B cell (primary cell): ENCODE measurements at regions not wholly inside any gene's neighbourhood (a gene's known extent, or its start where the extent isn't known, plus 50 kb on each side); places are given as distances from the start of the nearest gene placed in this dataset.

Experiments used
- ATAC-seq: fragments of 200-7000 bp; cut with Tn5 transposase; one replicate; pipeline ENCODE4 v1.10.0; 2021; ENCODE audit warnings: low read depth, mild to moderate bottlenecking, moderate number of reproducible peaks, moderate library complexity
- CTCF ChIA-PET: fragments of 350-600 bp; sonication (Branson Sonifier 250); formaldehyde crosslinking; loops from one replicate; lab custom pipeline; 2021; ENCODE audit warnings: antibody characterized with exemption, inconsistent platforms; lab: Charles Lee
- POLR2A ChIA-PET: fragments of 350-600 bp; sonication (Branson Sonifier 250); formaldehyde crosslinking; loops from one replicate; lab custom pipeline; 2021; ENCODE audit warnings: antibody characterized with exemption; lab: Charles Lee
- DNase-seq: peaks from one replicate; pipeline ENCODE4 v3.0.0; 2013
- H2AFZ ChIP-seq: 2 replicates; pipeline ENCODE4 v1.6.1; 2012; ENCODE audit warnings: mild to moderate bottlenecking, low read depth, low read length; ENCODE audit not compliant: insufficient read depth, poor library complexity, severe bottlenecking
- H3K27ac ChIP-seq, 2 donors: 1 replicate in 1 of 2; 2 replicates in 1 of 2; pipeline ENCODE4 v1.5.1; 2012 to 2013; ENCODE audit warnings: low read length in 2 of 2, mild to moderate bottlenecking in 2 of 2, moderate library complexity in 1 of 2
- H3K27me3 ChIP-seq, 4 experiments: fragments of 200-600 bp in 1 of 4; sonication (generic) in 1 of 4; replicated peaks in 1 of 4; 1 replicate in 2 of 4; 2 replicates in 2 of 4; pipeline versions ENCODE4 v1.6.1 to v1.7.0; 2013 to 2016; ENCODE audit warnings: low read length in 3 of 4, mild to moderate bottlenecking in 2 of 4, mixed read lengths in 1 of 4, moderate library complexity in 1 of 4; ENCODE audit not compliant: insufficient read depth in 4 of 4, control insufficient read depth in 3 of 4; ENCODE audit errors: control extremely low read depth in 1 of 4
- H3K36me3 ChIP-seq, 2 experiments: replicated peaks in 1 of 2; 1 replicate in 1 of 2; 2 replicates in 1 of 2; pipeline versions ENCODE4 v1.6.1 to v1.7.1; 2013; ENCODE audit warnings: low read length in 1 of 2; ENCODE audit not compliant: insufficient read depth in 2 of 2, control insufficient read depth in 1 of 2; ENCODE audit errors: control extremely low read depth in 1 of 2, extremely low read depth in 1 of 2
- H3K4me1 ChIP-seq, 2 donors: fragments of 200-600 bp in 1 of 2; sonication (generic) in 1 of 2; 1 replicate in 1 of 2; 2 replicates in 1 of 2; pipeline versions ENCODE4 v1.5.1 to v1.6.1; 2013 to 2017; ENCODE audit warnings: low read length in 2 of 2; ENCODE audit not compliant: control insufficient read depth in 2 of 2, insufficient read depth in 2 of 2
- H3K4me2 ChIP-seq: replicated peaks from 2 replicates; pipeline ENCODE3; 2012; ENCODE audit warnings: mild to moderate bottlenecking, low read depth, low read length; ENCODE audit not compliant: poor library complexity, severe bottlenecking
- H3K4me3 ChIP-seq, 5 experiments: fragments of 200-600 bp in 1 of 5; sonication (generic) in 1 of 5; 1 replicate in 3 of 5; 2 replicates in 2 of 5; pipeline versions ENCODE4 v1.5.1 to v1.7.0; 2011 to 2016; ENCODE audit warnings: low read length in 4 of 5, mild to moderate bottlenecking in 4 of 5, low read depth in 2 of 5, control low read depth in 1 of 5, moderate library complexity in 1 of 5; ENCODE audit not compliant: insufficient read depth in 1 of 5; ENCODE audit errors: control extremely low read depth in 1 of 5, extremely low read depth in 1 of 5
- H3K79me2 ChIP-seq: fragments of 200-600 bp; sonication (generic); one replicate; pipeline ENCODE4 v1.6.0; 2016; ENCODE audit warnings: low read length; ENCODE audit not compliant: control insufficient read depth, insufficient read depth
- H3K9ac ChIP-seq: fragments of 200-600 bp; sonication (generic); 2 replicates; pipeline ENCODE4 v1.6.1; 2017; ENCODE audit warnings: mild to moderate bottlenecking, low read length, moderate library complexity
- H3K9me3 ChIP-seq, 3 donors: one replicate each; pipeline versions ENCODE4 v1.6.1 to v1.7.1; 2013; ENCODE audit warnings: low read length in 2 of 3; ENCODE audit not compliant: control insufficient read depth in 2 of 3, insufficient read depth in 1 of 3; ENCODE audit errors: control extremely low read depth in 1 of 3
- H4K20me1 ChIP-seq: 2 replicates; pipeline ENCODE4 v1.6.0; 2012; ENCODE audit warnings: mild to moderate bottlenecking, low read length; ENCODE audit not compliant: insufficient read depth, control insufficient read depth, poor library complexity, severe bottlenecking
- H3K27ac Mint-ChIP-seq: one replicate; pipeline ENCODE4 v1.8.0; 2021; ENCODE audit warnings: mixed read lengths
- H3K27me3 Mint-ChIP-seq: one replicate; pipeline ENCODE4 v1.8.0; 2021; ENCODE audit warnings: mixed read lengths
- H3K4me1 Mint-ChIP-seq: one replicate; pipeline ENCODE4 v1.8.0; 2021; ENCODE audit warnings: mixed read lengths
- H3K4me3 Mint-ChIP-seq: one replicate; pipeline ENCODE4 v1.8.0; 2021; ENCODE audit warnings: mixed read lengths
- H3K9me3 Mint-ChIP-seq: one replicate; pipeline ENCODE4 v1.8.0; 2022; ENCODE audit warnings: mixed read lengths; ENCODE audit not compliant: insufficient read depth
- EZH2 ChIP-seq: IDR thresholded peaks from 2 replicates; pipeline ENCODE4 v1.6.1; 2012; ENCODE audit warnings: borderline replicate concordance, low read depth, mild to moderate bottlenecking, moderate library complexity, low read length; ENCODE audit not compliant: insufficient read depth, poor library complexity, severe bottlenecking
- WGBS: methylation state at CpG from one replicate; pipeline ENCODE4 v1.1.5; 2013; ENCODE audit warnings: missing lambda C conversion rate; ENCODE audit not compliant: insufficient coverage; 5-methylcytosine and 5-hydroxymethylcytosine counted together
- intact Hi-C: fragments of 100-400 bp; cut with micrococcal nuclease; formaldehyde crosslinking; loops from one replicate; pipeline ENCODE4 v1.10.0; 2022
- TF ChIP-seq, protein P1 (sequence below): fragments of 200-600 bp; IDR thresholded peaks from one replicate; pipeline ENCODE4 v1.8.0; 2022; ENCODE audit warnings: antibody characterized with exemption, mild to moderate bottlenecking

DNA sequence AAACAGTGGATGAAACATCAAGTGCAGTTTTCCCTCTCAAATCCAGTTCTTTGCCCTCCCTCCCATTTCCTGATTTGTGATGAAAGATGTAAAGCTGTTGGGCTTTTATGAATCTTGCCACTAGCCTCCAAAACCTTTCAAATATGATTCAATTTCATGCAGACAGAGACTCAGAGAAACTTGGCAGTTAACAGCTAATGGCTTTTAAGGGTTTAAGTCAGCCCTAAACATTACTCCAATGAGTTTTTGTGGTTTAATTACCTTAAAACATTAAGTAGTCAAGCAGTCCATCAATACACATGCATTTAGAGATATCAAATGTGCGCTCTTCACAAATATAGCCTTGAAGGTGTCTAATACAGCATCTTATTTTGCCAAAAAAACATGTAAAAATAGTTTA, 1594.0 kb upstream of the GOT2 start:
- intact Hi-C loops = no loop called here
- Mint-ChIP-seq H3K4me1 (no peaks in the 10 kb centered on the region), H3K9me3 (no peaks in the 10 kb centered on the region), H3K27ac (no peak overlapping the region), H3K27me3 (no peaks in the 10 kb centered on the region), H3K4me3 (no peak overlapping the region)
- Histone ChIP-seq H4K20me1 (no peaks in the 10 kb centered on the region), H3K27ac (no peak overlapping the region), H3K4me1 (no peaks in the 10 kb centered on the region), H3K4me2 (no peak overlapping the region), H3K4me3 (no peak overlapping the region), H3K9ac (no peak overlapping the region), H3K27me3 (no peaks in the 10 kb centered on the region), H2AFZ (no peak overlapping the region), H3K36me3 (no peaks in the 10 kb centered on the region), H3K79me2 (no peaks in the 10 kb centered on the region), H3K9me3 (peaks cover 0 to 2% (median 1%) of the 10 kb centered on the region in 3 donors)
- no peak for ATAC-seq
- no peak for DNase-seq
- CTCF ChIA-PET = no interaction called here
- POLR2A ChIA-PET = no interaction called here
- WGBS = no CpG with 5 or more reads among the region's 1 CpG
- TF ChIP-seq, protein P1, sequence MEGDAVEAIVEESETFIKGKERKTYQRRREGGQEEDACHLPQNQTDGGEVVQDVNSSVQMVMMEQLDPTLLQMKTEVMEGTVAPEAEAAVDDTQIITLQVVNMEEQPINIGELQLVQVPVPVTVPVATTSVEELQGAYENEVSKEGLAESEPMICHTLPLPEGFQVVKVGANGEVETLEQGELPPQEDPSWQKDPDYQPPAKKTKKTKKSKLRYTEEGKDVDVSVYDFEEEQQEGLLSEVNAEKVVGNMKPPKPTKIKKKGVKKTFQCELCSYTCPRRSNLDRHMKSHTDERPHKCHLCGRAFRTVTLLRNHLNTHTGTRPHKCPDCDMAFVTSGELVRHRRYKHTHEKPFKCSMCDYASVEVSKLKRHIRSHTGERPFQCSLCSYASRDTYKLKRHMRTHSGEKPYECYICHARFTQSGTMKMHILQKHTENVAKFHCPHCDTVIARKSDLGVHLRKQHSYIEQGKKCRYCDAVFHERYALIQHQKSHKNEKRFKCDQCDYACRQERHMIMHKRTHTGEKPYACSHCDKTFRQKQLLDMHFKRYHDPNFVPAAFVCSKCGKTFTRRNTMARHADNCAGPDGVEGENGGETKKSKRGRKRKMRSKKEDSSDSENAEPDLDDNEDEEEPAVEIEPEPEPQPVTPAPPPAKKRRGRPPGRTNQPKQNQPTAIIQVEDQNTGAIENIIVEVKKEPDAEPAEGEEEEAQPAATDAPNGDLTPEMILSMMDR = no peak
- no peak for TF ChIP-seq EZH2

GRCh38 chr16:60318486-60318885, 1584.4 kb upstream of the GOT2 start:
- Histone ChIP-seq H2AFZ (no peak overlapping the region), H3K27ac (no peak overlapping the region), H3K4me3 (no peak overlapping the region), H3K9ac (no peak overlapping the region), H4K20me1 (no peaks in the 10 kb centered on the region), H3K9me3 (peaks cover 0 to 4% (median 0%) of the 10 kb centered on the region in 3 donors), H3K4me1 (no peaks in the 10 kb centered on the region), H3K36me3 (no peaks in the 10 kb centered on the region), H3K27me3 (no peaks in the 10 kb centered on the region), H3K4me2 (no peak overlapping the region), H3K79me2 (no peaks in the 10 kb centered on the region)
- intact Hi-C loops = no loop called here
- ChIA-PET POLR2A (no interaction called here), CTCF (no interaction called here)
- Mint-ChIP-seq H3K9me3 (peaks cover 5% of the 10 kb centered on the region), H3K4me1 (no peaks in the 10 kb centered on the region), H3K27me3 (no peaks in the 10 kb centered on the region), H3K27ac (no peak overlapping the region), H3K4me3 (no peak overlapping the region)
- DNase-seq (no peak), ATAC-seq (no peak)
- TF ChIP-seq, protein P1 = no peak
- TF ChIP-seq EZH2 = no peak
- WGBS = 78% methylated on average over 1 of the region's 2 CpGs
